ENCODE measurements at regions not wholly inside any gene's neighbourhood (a gene's known extent, or its start where the extent isn't known, plus 50 kb on each side); places are given as distances from the start of the nearest gene placed in this dataset.

GRCh38 chr4:106746451-106746850 lies 289.7 kb downstream of the DKK2 start:
- no peak for TF ChIP-seq POLR2AphosphoS5 (IDR thresholded peaks at IDR 0.05; ENCODE audit: low read depth, low read length)
- no peak for TF ChIP-seq CTCF (IDR thresholded peaks at IDR 0.05)
- no peak for TF ChIP-seq REST (IDR thresholded peaks at IDR 0.05; ENCODE audit: insufficient read depth in 1 of 2, low read depth in 2 of 2, low read length in 1 of 2)
- no peak for TF ChIP-seq SIN3A (IDR thresholded peaks at IDR 0.05; ENCODE audit: borderline replicate concordance, insufficient read depth, low read depth, low read length)

All from Panc1 (cell line).